ENCODE measurements at regions not wholly inside any gene's neighbourhood (a gene's known extent, or its start where the extent isn't known, plus 50 kb on each side); places are given as distances from the start of the nearest gene placed in this dataset.

DNA sequence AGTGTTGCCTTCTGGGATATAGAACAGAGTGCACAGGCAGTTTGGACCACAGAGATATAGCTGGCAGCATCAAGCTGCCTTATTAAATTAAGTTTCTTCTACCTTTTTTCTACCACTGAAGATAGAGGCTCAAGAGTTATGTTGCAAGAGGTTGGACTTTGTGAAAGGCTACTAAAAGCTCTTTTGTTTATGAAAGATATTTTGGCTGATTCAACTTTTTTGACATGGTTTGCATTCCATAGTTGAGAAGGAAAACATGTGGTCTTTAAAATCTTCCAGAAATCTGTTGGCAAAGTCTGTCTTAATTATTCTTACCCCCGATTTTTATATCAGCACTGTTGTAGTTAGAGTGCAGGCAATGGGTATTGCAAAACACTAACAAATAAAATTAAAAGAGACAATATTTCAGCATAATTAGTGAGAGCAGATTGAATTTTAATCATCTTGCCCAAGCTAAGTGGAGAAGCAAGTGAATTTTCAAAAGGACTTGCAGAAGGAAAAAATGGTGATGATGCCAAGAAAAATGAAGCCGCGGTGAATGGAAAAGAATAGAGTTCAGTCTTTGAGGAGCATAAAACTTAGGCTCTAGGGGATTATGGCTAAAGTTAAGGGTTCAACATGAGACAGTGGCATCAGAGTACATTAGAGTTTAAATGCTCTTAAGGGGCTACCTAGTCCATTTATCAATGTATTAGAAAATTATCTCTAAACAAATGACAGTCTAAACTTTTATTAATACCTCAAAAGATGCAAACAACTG lies 450.9 kb upstream of the CNTNAP2 start:
- TF ChIP-seq, protein P1, sequence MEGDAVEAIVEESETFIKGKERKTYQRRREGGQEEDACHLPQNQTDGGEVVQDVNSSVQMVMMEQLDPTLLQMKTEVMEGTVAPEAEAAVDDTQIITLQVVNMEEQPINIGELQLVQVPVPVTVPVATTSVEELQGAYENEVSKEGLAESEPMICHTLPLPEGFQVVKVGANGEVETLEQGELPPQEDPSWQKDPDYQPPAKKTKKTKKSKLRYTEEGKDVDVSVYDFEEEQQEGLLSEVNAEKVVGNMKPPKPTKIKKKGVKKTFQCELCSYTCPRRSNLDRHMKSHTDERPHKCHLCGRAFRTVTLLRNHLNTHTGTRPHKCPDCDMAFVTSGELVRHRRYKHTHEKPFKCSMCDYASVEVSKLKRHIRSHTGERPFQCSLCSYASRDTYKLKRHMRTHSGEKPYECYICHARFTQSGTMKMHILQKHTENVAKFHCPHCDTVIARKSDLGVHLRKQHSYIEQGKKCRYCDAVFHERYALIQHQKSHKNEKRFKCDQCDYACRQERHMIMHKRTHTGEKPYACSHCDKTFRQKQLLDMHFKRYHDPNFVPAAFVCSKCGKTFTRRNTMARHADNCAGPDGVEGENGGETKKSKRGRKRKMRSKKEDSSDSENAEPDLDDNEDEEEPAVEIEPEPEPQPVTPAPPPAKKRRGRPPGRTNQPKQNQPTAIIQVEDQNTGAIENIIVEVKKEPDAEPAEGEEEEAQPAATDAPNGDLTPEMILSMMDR (IDR thresholded peaks at IDR 0.05), result no peak
- TF ChIP-seq POLR2AphosphoS5 (IDR thresholded peaks at IDR 0.05), result no peak
- no peak for TF ChIP-seq POLR2A (IDR thresholded peaks at IDR 0.05)
- Histone ChIP-seq H3K9me3 (no peaks in the 10 kb centered on the region), H3K4me3 (no peak overlapping the region), H3K27me3 (no peaks in the 10 kb centered on the region), H3K36me3 (no peaks in the 10 kb centered on the region), H3K4me1 (no peaks in the 10 kb centered on the region), H3K27ac (no peak overlapping the region)
- no peak for DNase-seq (ENCODE audit: low spot score in 2 of 2)
- intact Hi-C loops (cut with DNase I; ENCODE audit: low total_unique reads), result no loop called here

DNA sequence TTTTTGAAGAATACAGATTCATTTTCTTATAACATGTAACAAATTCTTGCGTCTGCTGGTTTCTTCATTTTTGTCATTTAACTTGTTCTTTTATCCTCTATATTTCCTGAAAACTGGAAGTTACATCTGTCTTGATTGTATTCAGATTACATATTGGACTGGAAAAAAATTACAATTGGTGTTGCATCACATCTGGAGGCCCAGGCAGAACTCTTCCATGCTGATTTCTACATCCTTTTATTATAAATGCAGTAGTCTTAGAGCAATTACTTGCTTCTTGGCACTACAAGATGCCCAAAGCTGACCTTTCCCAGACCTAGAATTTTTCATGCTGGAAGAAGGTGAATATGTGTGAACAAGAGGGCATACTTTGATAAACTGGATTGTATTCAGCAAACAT lies 460.9 kb upstream of the CNTNAP2 start:
- H3K4me1 ChIP-seq, result no peaks in the 10 kb centered on the region
- intact Hi-C loops (cut with DNase I; ENCODE audit: low total_unique reads), result no loop called here
- H3K27ac ChIP-seq, result no peak overlapping the region
- no peaks in the 10 kb centered on the region for H3K27me3 ChIP-seq
- DNase-seq (ENCODE audit: low spot score in 2 of 2), result no peak
- H3K36me3 ChIP-seq, result no peaks in the 10 kb centered on the region
- H3K9me3 ChIP-seq, result no peaks in the 10 kb centered on the region
- TF ChIP-seq POLR2A (IDR thresholded peaks at IDR 0.05), result no peak
- no peak overlapping the region for H3K4me3 ChIP-seq

DNA sequence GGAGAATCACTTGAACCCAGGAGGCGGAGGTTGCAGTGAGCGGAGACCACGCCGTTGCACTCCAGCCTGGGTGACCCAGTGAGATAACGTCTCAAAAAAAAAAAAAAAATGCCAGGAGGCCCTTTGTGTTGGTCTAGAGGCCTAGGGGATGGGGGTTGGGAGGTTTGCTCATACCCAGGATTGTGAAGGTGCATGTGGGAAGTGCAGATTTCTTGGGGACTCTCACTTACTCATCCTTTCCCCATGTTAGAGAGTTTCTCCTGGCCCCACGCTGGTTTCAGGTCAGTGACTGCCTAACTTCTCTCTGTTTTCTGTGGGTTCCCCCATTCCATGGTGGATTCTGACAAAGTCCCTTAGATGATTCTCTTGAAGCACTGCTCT lies 471.5 kb upstream of the CNTNAP2 start:
- TF ChIP-seq, protein P1 (IDR thresholded peaks at IDR 0.05), result no peak
- TF ChIP-seq POLR2A (IDR thresholded peaks at IDR 0.05) (no peak), POLR2AphosphoS5 (IDR thresholded peaks at IDR 0.05) (no peak)
- no peaks in the 10 kb centered on the region for H3K36me3 ChIP-seq
- H3K9me3 ChIP-seq, result peaks cover 0 to 6% of the 10 kb centered on the region in 2 donors
- DNase-seq (ENCODE audit: low spot score in 2 of 2), result no peak
- H3K27me3 ChIP-seq, result no peaks in the 10 kb centered on the region
- H3K4me3 ChIP-seq, result no peak overlapping the region
- intact Hi-C loops (cut with DNase I; ENCODE audit: low total_unique reads), result no loop called here
- H3K27ac ChIP-seq, result no peak overlapping the region
- no peaks in the 10 kb centered on the region for H3K4me1 ChIP-seq

DNA sequence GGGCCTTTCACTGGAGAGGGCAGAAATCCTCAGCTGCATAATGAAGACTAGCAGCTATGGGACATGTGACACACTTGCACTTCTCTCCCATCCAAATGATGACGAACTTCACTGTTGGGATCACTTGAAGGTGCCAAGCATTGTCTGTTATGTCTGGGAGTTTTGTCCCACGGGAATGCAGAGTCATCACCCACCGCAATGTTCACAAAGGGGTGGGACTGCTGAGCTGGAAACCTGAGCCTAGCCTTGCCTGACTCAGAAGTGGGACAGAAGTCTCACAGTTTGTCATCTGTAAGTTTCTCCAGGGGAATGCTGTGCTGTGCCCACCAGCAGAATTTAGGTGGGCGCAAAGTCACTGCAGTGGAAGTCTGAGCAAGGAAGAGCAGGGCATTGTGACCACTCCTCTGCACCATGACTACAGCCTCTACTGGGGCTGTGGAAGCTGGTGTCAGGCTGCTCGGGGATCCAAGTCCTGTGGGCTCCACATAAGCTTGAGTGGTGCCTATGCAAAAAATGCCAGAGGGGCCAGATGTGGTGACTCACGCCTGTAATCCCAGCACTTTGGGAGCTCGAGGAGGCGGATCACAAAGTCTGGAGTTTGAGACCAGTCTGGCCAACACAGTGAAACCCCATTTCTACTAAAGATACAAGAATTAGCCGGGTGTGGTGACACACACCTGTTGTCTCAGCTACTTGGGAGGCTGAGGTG lies 472.0 kb upstream of the CNTNAP2 start:
- intact Hi-C loops (cut with DNase I; ENCODE audit: low total_unique reads), result no loop called here
- Histone ChIP-seq H3K27me3 (no peaks in the 10 kb centered on the region), H3K36me3 (no peaks in the 10 kb centered on the region), H3K4me1 (no peaks in the 10 kb centered on the region), H3K9me3 (peaks cover 0 to 10% of the 10 kb centered on the region in 2 donors), H3K4me3 (no peak overlapping the region), H3K27ac (no peak overlapping the region)
- DNase-seq (ENCODE audit: low spot score in 2 of 2), result no peak
- TF ChIP-seq, protein P1 (IDR thresholded peaks at IDR 0.05), result no peak
- TF ChIP-seq POLR2A (IDR thresholded peaks at IDR 0.05) (no peak), POLR2AphosphoS5 (IDR thresholded peaks at IDR 0.05) (no peak)

DNA sequence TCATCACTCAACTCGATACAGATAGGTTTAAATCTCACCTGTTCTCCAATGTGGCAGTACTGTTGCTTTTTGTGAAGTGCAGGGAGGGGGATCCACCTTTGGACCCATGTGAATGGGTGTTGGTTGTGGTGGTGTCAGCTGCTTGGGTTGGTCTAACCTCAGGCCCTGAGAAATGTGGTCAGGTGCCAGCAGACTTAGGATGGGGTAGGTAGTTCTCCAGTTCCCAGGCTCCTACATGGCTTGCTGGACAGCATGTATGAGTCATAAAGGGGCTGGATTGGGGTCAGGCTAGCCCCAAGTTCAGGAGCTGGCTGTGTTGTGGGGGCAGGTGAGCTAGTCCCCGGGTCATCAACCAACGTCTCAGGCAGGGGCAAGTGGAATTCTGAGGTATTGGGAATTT lies 472.6 kb upstream of the CNTNAP2 start:
- DNase-seq (ENCODE audit: low spot score in 2 of 2), result no peak
- H3K27ac ChIP-seq, result no peak overlapping the region
- H3K9me3 ChIP-seq, result peaks cover 0 to 13% of the 10 kb centered on the region in 2 donors
- H3K27me3 ChIP-seq, result no peaks in the 10 kb centered on the region
- TF ChIP-seq, protein P1 (IDR thresholded peaks at IDR 0.05), result no peak
- TF ChIP-seq POLR2AphosphoS5 (IDR thresholded peaks at IDR 0.05) (no peak), POLR2A (IDR thresholded peaks at IDR 0.05) (no peak)
- H3K4me3 ChIP-seq, result no peak overlapping the region
- intact Hi-C loops (cut with DNase I; ENCODE audit: low total_unique reads), result no loop called here
- H3K4me1 ChIP-seq, result no peaks in the 10 kb centered on the region
- no peaks in the 10 kb centered on the region for H3K36me3 ChIP-seq

All from breast epithelium (tissue), 4 donors.